GM12878 (cell line): ENCODE measurements at regions not wholly inside any gene's neighbourhood (a gene's known extent, or its start where the extent isn't known, plus 50 kb on each side); places are given as distances from the start of the nearest gene placed in this dataset.

Experiments
- CTCF ChIP-seq, 3 experiments: IDR thresholded peaks in 2 of 3; conservative IDR thresholded peaks in 1 of 3; 2 replicates each; pipeline ENCODE4 v1.5.1; 2011; ENCODE audit warnings: low read depth in 3 of 3, low read length in 3 of 3, mild to moderate bottlenecking in 3 of 3, control low read depth in 2 of 3, moderate library complexity in 2 of 3, inconsistent platforms in 1 of 3, mixed read lengths in 1 of 3; ENCODE audit not compliant: control insufficient read depth in 2 of 3, insufficient read depth in 1 of 3; ENCODE audit errors: extremely low read depth in 1 of 3
- GABPA ChIP-seq: IDR thresholded peaks from 2 replicates; pipeline ENCODE4 v1.6.1; 2014; ENCODE audit warnings: antibody characterized with exemption, low read depth, mild to moderate bottlenecking, inconsistent platforms
- KAT2A ChIP-seq: conservative IDR thresholded peaks from 2 replicates; pipeline ENCODE4 v1.6.1; 2011; ENCODE audit warnings: low read depth, low read length; ENCODE audit not compliant: control insufficient read depth
- NRF1 ChIP-seq: conservative IDR thresholded peaks from 2 replicates; pipeline ENCODE4 v1.6.1; 2011; ENCODE audit warnings: mild to moderate bottlenecking, low read depth, low read length, improper control_type of control experiment
- RAD21 ChIP-seq: IDR thresholded peaks from 2 replicates; pipeline ENCODE4 v1.6.1; 2011; ENCODE audit warnings: mild to moderate bottlenecking, low read depth, low read length, moderate library complexity; ENCODE audit not compliant: insufficient read depth
- RCOR1 ChIP-seq: conservative IDR thresholded peaks from 2 replicates; pipeline ENCODE4 v1.6.1; 2012; ENCODE audit warnings: low read depth, low read length, improper control_type of control experiment
- SMC3 ChIP-seq: IDR thresholded peaks from 2 replicates; pipeline ENCODE4 v1.6.1; 2011; ENCODE audit warnings: low read length, improper control_type of control experiment, borderline replicate concordance
- SREBF2 ChIP-seq: IDR thresholded peaks from 2 replicates; pipeline ENCODE4 v1.6.1; 2012; ENCODE audit warnings: mild to moderate bottlenecking, low read length

- TF ChIP-seq NRF1 (no peak), KAT2A (no peak), RAD21 (no peak), CTCF (IDR thresholded peaks at IDR 0.05 in 2 of 3, conservative IDR thresholded peaks at IDR 0.05 in 1 of 3; ENCODE audit: control insufficient read depth in 2 of 3, extremely low read depth in 1 of 3, insufficient read depth in 1 of 3, low read depth in 3 of 3, low read length in 3 of 3) (no peak), SREBF2 (no peak), GABPA (no peak), SMC3 (no peak), RCOR1 (no peak)
Observed at GRCh38 chr17:13403982-13404946, 197.5 kb downstream of the HS3ST3A1 start.
